ENCODE measurements at regions not wholly inside any gene's neighbourhood (a gene's known extent, or its start where the extent isn't known, plus 50 kb on each side); places are given as distances from the start of the nearest gene placed in this dataset.

GRCh38 chr15:96264801-96265515, 65.5 kb upstream of the NR2F2 start:
- TF ChIP-seq CTCF (IDR thresholded peaks at IDR 0.05; ENCODE audit: low read length) (no peak), EZH2phosphoT487 (IDR thresholded peaks at IDR 0.05; ENCODE audit: low read length) (no peak), EZH2 (optimal IDR thresholded peaks at IDR 0.05; ENCODE audit: low read depth, low read length) (no peak)

Measured in MM.1S (cell line).